NCI-H2107 treated with DMSO at 0.1 percent for 48 hours (cell line): ENCODE measurements at regions not wholly inside any gene's neighbourhood (a gene's known extent, or its start where the extent isn't known, plus 50 kb on each side); places are given as distances from the start of the nearest gene placed in this dataset.

Experiments
- DNase-seq: peaks from one replicate; lab custom pipeline; 2025; ENCODE audit not compliant: unreplicated experiment; lab: John Stamatoyannopoulos, UW

- no peak for DNase-seq
Observed at GRCh38 chr6:16078064-16078463, 50.8 kb upstream of the MYLIP start.

DNA sequence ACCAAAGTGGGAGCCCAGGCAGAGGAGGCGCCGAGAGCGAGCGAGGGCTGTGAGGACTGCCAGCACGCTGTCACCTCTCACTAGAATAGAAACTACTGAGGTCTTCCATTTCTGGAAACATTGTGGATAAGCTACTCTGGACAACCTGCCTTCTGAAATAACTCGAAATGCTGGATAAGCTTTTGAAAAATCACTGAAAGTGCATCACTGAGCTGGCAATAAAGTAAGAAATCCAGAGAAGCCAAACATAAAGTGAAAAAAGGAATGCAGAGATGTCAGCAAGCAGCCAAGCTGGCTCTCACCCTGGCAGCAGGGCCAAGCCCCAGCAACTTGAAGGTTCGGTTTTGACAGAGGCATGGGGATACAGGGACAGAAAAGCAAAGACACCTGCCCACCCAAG is 59.2 kb upstream of the MYLIP start:
- no peak for DNase-seq

DNA sequence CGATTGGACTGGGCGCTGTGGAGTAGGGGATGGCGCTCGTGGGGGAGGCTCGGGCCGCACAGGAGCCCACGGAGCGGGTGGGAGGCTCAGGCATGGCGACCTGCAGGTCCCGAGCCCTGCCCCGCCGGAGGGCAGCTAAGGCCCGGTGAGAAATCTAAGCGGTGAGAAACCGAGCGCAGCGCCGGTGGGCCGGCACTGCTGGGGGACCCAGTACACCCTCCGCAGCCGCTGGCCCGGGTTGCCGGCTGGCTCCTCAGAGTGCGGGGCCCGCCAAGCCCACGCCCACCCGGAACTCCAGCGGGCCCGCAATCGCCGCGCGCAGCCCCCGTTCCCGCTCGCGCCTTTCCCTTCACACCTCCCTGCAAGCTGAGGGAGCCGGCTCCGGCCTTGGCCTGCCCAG is 59.7 kb upstream of the MYLIP start:
- DNase-seq: no peak

DNA sequence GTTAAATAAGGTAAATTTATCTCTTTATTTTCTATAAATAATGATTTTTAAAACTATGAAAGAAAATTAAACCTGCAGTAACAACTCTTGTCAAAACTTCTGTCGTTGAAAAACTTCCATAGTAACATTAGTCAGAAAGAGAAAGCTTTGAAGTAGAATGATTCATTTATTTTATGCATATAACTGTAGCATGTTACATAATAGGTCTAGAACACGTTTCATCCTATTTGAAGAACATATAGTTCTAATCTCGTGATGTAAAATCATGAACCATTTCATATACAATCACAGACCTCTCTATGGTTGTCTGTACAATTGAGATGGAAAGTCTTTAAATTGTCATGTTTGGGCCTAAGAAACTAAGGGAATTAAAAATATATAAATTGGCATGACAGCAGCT is 61.3 kb upstream of the MYLIP start:
- DNase-seq: no peak

DNA sequence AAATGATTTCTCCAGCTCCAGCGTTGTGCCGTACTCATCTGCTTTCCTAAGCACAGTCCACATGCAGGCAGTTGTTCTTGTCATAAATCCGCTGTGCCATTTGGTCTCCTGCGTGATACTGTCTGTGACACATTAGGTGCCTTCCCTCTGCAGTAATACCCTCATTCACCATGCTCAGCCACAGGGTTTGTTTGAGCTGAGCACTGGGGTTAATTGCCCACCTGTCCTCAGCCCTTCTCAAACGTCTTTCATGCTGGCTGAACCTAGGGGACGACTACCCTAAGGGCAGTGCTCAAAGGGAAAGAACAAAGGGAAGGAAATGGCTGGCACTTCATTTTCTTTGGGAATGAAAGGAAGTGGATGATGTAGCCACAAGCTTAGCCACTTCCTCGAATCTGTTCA is 64.2 kb upstream of the MYLIP start:
- peak; percentile 43 for DNase-seq

DNA sequence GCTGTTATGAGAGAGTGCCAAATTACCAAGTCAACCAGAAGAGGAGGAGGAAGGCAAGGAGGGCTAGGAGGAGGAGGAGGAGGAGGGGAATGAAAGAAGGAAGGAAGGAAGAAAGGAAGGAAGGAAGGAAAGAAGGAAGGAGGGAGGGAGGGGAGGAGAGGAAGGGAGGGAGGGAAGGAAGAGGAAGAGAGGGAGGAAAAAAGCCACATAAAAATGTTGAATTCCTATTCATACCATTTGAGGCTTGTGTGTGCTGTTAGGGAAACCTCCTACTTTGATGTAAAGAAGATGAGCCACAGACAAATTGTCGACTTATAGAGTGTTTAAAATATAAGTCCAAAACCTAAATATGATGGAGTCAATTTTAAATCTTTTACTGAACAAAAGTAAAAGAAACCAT is 65.3 kb upstream of the MYLIP start:
- DNase-seq: no peak

DNA sequence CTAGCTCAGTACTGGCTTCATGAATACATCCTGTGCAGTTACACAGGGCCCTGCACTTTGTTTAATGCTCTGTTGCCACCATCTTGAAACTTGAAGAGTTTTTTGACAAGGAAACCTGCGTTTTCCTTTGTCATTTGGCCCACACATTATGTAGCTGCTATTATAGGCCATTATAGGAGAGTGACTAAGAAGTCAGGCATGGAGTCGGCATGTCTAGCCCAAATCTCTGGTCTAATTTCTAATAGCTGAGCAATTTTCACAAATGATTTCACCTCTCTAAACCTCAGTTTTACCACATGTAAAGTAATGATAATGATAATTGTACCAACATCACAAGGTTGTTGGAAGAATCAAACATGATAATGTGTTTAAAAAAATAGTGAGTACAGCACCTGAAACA is 67.1 kb upstream of the MYLIP start:
- DNase-seq: no peak

DNA sequence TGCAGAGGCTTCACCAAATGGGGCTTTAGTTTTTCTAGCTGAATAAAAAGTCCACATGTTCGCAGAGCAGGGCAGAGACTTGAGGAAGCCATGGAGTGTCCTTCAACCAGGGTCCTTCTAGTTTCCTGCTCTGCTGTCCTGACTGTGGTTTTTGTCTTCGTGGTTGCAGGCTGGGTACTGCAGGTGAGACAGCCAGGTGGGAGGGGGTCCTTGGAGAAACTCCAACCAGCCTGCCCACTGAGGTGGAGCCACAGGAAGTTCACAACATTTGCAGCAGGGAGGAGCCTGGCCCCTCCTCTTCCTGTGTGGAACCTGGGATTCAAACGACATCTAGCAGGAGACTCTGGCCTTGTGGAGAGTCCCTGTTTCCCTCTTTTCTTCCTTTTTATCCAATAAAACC is 68.8 kb upstream of the MYLIP start:
- no peak for DNase-seq

- DNase-seq: peak; percentile 33
Observed at GRCh38 chr6:16059496-16059895, 69.4 kb upstream of the MYLIP start.

GRCh38 chr6:16058929-16059345 is 69.9 kb upstream of the MYLIP start:
- no peak for DNase-seq

DNA sequence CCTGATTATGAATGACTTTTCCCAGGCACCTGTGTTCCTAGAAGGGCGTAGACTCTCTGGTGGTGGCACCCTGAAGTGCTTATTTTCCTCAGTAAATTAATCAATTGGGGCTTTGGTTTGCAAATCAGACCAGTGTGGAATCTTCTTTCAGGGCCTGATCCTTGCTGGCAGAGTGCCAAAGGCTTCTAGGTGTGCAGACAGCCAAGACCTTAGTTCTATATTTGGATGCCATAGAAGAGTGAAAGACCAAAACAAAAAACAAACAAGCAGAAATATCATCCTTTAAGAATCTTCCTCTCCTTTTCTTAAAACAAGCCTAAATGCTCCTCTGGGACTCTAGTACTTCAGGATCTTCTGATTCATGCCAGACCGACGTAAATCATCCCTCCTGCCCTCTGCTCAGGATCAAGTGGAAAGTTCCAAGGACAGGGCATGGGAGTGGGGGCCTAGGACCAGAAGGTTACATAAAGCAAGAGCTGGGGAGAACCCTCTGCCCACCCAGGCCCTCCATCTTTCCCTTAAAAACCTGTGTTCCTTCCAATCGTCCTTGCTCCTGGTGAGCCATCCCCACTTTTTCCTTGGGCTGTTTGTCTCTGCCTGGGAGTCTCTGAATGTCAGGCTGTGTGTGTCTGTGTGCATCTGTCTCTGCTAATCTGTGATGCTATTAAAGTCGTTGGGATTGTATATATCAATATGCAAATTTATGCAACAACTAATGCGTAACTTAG is 70.5 kb upstream of the MYLIP start:
- DNase-seq: no peak

DNA sequence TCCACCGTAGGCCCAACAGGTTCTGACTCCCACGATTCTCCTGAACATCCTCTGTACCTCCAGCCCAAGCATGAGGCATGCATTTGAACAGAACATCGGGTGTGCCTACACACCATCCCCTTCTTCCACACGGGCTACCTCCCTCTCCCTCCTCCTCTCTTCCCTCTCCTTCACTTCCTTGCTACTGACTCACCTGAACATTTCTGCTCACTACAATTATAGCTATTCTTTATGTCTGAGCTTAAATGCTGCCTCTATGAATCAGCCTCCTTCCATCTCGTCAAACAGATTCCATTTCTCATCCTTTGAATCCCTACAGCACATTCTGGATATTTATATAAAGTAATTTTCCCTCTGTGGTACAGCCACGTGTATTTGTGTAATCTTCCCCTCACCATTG is 71.4 kb upstream of the MYLIP start:
- DNase-seq: no peak

GRCh38 chr6:16056263-16056870 is 72.5 kb upstream of the MYLIP start:
- DNase-seq: no peak

- no peak for DNase-seq
Observed at GRCh38 chr6:16055852-16056251, 73.0 kb upstream of the MYLIP start.

- DNase-seq: no peak
Observed at GRCh38 chr6:16049168-16049567, 79.7 kb upstream of the MYLIP start.

DNA sequence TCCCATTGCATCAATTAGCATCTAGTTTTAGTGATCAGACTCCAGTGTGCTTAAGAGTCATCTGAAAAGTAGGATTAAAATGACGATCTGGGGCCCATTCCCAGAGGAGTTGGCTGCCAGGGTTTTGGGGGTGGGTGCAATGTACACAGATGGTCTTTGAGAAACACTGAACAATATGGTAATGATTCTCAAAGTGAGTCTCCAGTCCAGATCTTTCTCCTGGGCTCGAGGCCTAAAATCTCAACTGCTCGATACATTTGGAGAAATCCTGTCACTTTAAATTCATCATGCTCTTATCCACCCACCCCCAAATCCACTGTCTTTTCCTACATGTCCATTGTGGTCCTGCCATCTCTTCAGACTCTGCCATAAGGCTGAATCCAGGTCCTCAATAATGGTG is 80.7 kb upstream of the MYLIP start:
- no peak for DNase-seq

- no peak for DNase-seq
Observed at GRCh38 chr6:16047435-16047990, 81.4 kb upstream of the MYLIP start.

GRCh38 chr6:16045238-16045637 is 83.6 kb upstream of the MYLIP start:
- no peak for DNase-seq

DNA sequence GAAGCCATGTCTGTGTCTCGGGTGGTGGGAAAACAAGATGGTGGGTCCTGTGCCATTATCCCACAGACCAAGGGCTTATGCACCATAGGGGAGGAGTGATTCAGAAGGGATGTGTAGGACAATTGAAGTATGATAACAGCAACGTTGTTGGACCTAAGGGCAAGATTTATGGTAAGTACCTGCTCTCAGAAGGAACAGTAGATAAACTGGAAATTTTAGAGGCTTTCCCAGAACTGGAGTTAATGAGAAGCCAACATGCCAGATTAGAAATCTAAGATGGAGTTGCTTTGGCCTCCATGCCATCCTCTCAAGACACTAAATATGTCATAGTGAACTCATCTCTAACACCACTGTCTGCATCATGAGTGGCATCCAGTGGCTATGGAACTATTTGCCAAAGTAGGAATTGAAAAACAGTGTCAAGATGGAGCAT is 84.7 kb upstream of the MYLIP start:
- DNase-seq: no peak

DNA sequence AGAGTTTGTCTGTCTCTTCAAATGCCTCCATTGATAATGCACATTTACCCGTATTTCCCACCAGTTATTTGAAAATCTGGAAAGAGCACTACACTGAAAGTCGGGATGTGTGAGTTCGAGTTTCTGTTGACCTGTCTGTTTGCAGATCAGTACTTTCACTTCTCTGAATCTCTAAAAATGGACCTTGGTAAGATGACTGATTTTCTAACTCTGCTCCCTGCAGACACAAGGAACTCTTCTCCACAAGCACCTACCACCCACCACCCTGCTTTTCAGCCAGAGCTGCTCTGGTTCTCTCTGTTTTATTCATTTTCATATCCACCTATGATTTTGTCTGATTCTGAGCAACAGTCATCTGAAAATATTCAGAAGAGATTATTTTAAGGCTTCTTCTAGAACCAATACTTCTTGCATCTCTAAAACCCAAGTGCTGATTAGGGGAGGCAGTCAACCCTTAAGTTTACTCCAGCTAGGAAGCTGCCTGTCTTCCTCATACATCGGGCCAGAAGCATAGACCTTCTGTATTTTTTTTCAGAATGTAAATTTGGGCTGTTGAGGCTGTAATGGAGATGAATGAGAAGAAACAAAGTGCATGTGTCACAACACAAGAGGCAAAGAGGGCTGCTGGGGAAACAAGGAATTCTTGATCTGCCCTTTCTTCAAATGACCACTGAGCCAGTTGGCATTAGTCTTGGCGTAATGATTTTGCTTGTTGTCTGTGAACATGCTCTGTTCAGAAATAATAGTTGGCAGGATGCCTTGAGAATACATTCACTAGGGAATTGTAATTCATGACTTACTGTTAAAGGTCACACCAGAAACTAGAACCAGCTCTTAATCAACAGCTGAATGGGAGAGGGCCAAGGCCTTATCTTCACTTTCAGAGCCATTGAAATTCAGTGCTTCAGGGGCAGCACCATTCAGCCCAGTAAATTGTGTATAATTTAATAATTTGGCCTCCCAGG is 85.4 kb upstream of the MYLIP start:
- DNase-seq: no peak

DNA sequence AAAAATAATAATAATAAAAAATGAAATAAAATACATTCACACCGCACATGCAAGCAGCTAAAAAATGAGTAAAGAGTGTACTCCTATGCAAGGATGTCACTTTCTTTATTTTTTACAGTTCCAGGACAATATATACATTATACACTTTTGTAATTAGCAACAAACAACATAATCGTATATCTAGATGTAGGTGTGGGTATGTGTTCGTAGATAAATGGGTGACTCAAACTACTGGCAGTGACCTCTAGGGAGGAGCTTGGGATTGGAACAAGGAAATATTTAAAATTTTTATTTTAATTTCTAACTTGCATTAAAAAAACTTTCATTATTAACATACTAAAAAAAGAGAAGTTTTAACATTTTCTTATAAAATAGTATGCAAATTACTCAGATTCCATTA is 86.1 kb upstream of the MYLIP start:
- no peak for DNase-seq

DNA sequence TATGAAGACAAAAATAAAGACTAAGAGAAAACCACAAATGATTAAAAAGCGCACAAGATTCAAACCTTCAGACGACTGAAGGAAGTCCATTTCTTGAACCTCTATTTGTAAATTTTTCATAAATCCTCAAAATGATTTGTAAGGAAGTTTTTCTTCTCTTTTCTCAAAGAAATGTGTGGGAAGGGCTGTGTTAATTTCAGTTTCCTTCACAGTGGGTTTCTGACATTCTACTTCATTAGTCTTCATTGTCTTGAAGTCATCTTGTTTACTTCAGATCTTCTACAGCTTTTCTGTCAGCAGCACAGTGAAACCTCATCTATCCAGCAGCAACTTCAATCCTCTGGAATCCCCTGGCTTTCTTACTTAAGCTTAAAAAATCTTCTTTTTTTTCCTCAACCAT is 87.6 kb upstream of the MYLIP start:
- DNase-seq: no peak
